Activated CD8-positive, alpha-beta memory T cell treated with anti-CD3 and anti-CD28 coated beads, Interleukin-2, amount 50 U/mL, for 1 hour (primary cell): ENCODE measurements at regions not wholly inside any gene's neighbourhood (a gene's known extent, or its start where the extent isn't known, plus 50 kb on each side); places are given as distances from the start of the nearest gene placed in this dataset.

Experiments
- DNase-seq: peaks from one replicate; pipeline ENCODE4 v3.0.0-alpha.2; 2020; ENCODE audit errors: extremely low read depth

- no peak for DNase-seq
Measured at GRCh38 chr17:36864827-36865430, 72.3 kb upstream of the LHX1 start.

DNA sequence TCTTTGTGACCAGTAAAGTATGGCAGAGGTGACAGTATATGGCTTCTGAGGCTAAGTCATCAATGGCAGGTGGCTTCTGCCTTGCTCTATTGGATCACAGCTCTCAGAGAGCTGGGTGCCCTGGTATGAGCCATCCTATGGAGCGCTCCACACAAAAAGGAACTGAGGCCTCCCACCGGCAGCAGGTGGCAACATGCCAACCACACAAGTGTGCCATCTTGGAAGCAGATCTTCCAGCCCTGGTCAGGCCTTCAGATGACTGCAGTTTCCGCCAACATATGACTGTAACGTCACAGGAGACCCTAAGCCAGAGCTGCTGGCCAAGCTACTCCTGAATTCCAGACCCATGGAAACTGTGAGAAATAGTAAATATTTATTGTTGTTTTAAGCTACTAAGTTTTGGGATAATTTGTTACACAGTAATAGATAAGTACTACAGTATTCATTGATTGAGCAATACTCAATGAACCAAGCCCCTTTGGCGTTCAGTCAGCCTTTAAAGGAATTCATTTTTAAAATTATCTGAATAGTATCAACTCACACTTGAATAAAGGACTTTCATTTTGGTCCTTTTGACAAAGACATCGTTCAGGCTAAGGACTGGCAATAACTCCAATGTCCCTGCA lies 69.4 kb upstream of the LHX1 start:
- DNase-seq = no peak

GRCh38 chr17:36868777-36869176 lies 68.5 kb upstream of the LHX1 start:
- no peak for DNase-seq

DNA sequence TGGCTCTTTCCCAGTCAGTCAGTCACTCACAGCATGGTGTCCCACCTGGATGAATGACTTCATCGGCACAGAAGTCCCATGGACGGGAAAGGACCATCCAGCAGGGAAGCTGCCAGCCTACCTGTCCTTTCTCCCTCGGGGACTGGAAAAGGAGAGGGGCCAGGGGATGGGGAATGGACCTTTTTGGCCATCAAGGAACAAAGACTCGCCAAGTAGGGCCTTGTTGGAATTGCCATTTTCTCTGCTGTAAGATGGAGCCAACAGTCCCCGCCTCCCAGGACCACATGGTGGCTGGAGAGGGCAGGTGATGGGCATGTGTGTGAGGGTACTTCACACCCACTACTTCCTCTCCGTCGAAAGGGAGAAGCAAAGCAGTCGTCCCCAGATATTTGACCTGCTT lies 67.8 kb upstream of the LHX1 start:
- no peak for DNase-seq

GRCh38 chr17:36869856-36870719 lies 67.2 kb upstream of the LHX1 start:
- no peak for DNase-seq

DNA sequence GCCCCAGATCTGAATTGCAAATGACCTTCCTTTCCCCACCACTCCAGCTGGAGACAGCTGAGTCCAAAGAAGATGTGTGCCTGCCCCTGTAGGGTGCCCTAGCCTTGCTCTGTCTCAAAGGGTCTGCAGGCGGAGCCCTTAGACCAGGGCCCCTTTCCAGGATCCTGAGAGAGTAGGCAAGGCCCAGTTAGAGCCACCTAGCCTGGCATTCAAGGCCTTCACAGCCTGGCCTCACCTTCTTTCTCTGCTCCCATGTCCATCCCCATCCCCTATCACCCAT lies 66.6 kb upstream of the LHX1 start:
- no peak for DNase-seq

DNA sequence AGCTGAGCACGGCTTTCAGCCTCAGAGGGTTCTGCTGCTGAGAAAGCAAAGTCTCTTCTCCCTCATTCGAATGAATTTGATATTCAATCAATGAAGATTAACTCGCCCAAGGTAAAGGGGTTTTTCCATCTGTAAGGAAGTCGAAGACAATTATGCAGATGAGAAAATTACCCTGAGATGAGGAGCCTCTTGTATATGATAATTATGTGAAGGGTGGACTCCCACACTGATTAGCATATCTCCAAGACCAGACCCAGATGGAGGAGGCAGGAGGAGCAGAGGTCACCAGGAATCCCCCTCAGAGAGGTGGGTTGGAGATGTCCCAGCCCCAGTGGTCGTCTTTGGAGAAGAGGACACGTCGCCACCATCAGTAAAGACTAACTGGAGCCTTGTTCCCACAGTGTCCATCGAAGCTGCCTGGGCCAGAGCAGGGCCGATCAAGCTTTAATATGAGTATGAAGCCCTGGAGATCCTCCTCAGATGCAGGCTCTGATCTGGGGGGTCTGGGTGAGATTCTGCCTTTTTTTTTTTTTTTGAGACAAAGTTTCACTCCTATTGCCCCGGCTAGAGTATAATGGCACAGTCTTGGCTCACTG lies 61.5 kb upstream of the LHX1 start:
- DNase-seq = no peak

DNA sequence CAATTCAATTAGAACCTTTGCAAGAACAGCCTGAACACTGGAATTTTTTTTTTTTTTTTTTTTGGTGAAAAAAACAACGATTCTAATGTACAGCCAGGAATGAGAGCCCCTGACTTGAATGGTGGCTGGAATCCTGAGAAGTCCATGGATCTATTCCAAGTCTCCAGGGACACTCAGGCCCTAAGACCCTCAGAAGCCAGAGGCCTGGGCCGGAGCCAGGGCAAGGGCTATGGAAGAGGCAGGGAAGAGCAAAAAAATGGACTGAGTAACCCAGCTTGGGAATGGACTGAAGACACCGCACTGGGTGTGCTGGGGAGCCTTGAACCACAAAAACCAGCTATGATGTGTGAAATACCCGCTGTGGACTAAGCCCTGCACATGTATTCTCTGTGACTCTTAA lies 60.3 kb upstream of the LHX1 start:
- no peak for DNase-seq

- no peak for DNase-seq
Measured at GRCh38 chr17:36877771-36878170, 59.5 kb upstream of the LHX1 start.

GRCh38 chr17:36878216-36878615 lies 59.1 kb upstream of the LHX1 start:
- DNase-seq = no peak

GRCh38 chr17:36879027-36879426 lies 58.2 kb upstream of the LHX1 start:
- DNase-seq = no peak

GRCh38 chr17:36879624-36880131 lies 57.6 kb upstream of the LHX1 start:
- no peak for DNase-seq

DNA sequence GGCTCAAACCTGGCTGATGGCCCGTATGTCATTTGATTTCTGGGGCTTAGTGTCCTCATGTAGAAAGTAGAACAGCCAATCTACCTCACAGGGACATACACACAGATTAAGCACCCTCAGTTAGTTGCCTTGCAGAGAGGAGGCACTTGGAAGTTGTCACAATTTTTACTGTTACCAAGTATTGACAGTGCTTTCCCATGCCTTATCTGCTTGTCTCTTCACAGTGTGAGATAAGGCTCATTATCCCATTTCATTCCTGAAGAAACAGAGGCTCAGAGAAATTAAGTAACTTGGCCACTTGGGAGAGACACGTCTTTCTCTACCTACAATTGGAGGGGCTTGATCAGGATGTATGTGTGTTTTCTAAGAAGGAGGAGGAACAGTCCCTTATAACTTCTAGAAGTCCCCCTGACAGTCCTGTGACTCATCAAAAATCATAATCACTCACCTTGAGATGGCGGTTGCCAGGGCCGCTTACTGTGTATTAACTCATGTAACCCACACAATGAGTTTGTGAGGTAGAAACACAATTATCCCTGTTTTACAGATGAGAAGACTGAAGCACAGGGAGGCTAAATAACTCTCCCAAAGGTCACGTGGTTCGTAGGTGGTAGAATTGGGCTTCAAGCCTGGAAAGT lies 56.9 kb upstream of the LHX1 start:
- no peak for DNase-seq

GRCh38 chr17:36881323-36881722 lies 56.0 kb upstream of the LHX1 start:
- DNase-seq = no peak

- DNase-seq = no peak
Measured at GRCh38 chr17:36884495-36885152, 52.7 kb upstream of the LHX1 start.

DNA sequence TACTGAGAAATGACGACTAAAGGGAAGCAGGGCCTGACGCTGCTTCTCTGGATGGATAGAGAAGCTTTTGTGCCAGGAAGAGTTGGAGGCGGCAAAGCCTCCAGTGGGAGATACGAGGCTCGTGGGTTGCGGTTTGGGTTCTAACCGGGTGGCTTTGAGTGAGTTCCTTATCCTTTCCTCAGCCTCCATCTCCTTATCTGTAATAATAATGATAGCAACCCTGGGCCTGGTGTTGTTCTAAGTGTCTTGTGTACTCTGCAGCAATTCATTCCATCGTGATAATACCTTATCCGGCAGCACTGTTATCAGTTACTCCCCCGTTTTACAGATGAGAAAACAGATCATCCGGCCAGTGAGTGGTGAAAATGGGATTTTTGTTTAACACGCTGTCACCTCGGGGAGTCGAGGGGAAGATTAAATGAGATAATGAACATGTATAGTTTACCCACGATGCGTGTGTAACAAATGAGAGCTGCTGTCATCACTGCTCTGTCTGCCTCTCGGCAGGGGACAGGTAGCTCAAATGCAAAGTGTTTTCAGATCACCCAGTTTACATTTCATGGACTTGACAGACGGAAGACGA lies 52.0 kb upstream of the LHX1 start:
- no peak for DNase-seq

DNA sequence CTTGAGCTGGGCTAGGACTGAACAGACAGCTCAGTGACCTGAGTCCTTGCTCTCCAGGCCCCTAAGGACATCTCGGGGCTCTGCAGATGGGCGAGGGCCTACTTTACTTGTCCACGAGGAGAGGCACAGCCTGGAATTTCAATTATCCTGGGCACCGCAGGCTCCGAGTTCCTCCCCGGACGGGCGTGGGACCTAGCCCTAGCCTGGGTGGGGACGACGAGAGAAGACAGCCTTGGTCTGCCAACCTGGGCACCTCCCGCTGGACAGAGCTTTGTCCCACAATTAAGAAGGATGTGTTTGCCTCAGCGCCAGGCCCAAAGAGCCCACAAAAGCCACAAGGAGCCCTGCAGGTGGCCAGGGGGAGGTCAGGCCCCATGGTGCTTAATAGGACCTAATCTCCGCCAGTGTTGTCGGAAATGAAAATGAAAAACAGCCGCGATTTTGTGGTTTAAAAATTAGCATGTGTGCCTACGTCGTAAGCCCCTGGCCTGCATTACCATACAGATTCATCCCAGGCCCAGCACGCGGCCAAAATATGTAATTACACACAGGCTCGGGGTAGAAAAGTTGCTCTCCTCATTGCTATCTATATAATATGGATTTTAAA lies 51.4 kb upstream of the LHX1 start:
- no peak for DNase-seq
